Liver (tissue), 3 donors: ENCODE measurements at regions not wholly inside any gene's neighbourhood (a gene's known extent, or its start where the extent isn't known, plus 50 kb on each side); places are given as distances from the start of the nearest gene placed in this dataset.

Experiments used
- ATF3 ChIP-seq: IDR thresholded peaks from 2 replicates; pipeline ENCODE4 v1.6.1; 2016; ENCODE audit warnings: antibody characterized with exemption
- CTCF ChIP-seq: fragments of 150-350 bp; IDR thresholded peaks from 2 replicates; pipeline ENCODE4 v1.5.1; 2017; ENCODE audit warnings: improper control_type of control experiment, low read depth, low read length; ENCODE audit not compliant: missing input control
- EGR1 ChIP-seq, 2 donors: IDR thresholded peaks; 2 replicates each; pipeline ENCODE4 v1.6.1; 2016 to 2018; ENCODE audit warnings: antibody characterized with exemption in 2 of 2, low read depth in 2 of 2
- MAX ChIP-seq: IDR thresholded peaks from 2 replicates; pipeline ENCODE4 v1.6.1; 2016; ENCODE audit warnings: antibody characterized with exemption
- REST ChIP-seq: IDR thresholded peaks from 2 replicates; pipeline ENCODE4 v1.6.1; 2016; ENCODE audit warnings: antibody characterized with exemption, mild to moderate bottlenecking
- TAF1 ChIP-seq: conservative IDR thresholded peaks from 2 replicates; pipeline ENCODE4 v1.6.1; 2016; ENCODE audit warnings: antibody characterized with exemption, mild to moderate bottlenecking
- ZBTB33 ChIP-seq: IDR thresholded peaks from 2 replicates; pipeline ENCODE4 v1.6.1; 2016; ENCODE audit warnings: antibody characterized with exemption
- donor health status: healthy.
- donor health status: healthy.

- no peak for TF ChIP-seq EGR1 (IDR thresholded peaks at IDR 0.05; ENCODE audit: low read depth in 2 of 2)
- TF ChIP-seq ATF3: no peak
- TF ChIP-seq REST: no peak
- TF ChIP-seq CTCF: no peak
- TF ChIP-seq TAF1: no peak
- no peak for TF ChIP-seq MAX
- no peak for TF ChIP-seq ZBTB33
Measured at GRCh38 chr9:79061752-79062616, 509.8 kb upstream of the TLE4 start.
